PC-9 (cell line): ENCODE measurements at regions not wholly inside any gene's neighbourhood (a gene's known extent, or its start where the extent isn't known, plus 50 kb on each side); places are given as distances from the start of the nearest gene placed in this dataset.

ENCODE experiments used
- BruUV-seq: library from RNA; stranded (reverse); fragments of 400-500 nt; replicated peaks from 2 replicates; lab custom pipeline; 2021; lab: Mats Ljungman, UMichigan
- CTCF ChIA-PET: fragments of 300-600 bp; sonication (Branson Sonifier 250); formaldehyde crosslinking; loops from one replicate; lab custom pipeline; 2022; ENCODE audit warnings: antibody characterized with exemption; lab: Charles Lee
- POLR2A ChIA-PET: fragments of 300-600 bp; sonication (Branson Sonifier 250); formaldehyde crosslinking; loops from one replicate; lab custom pipeline; 2022; ENCODE audit warnings: antibody characterized with exemption; ENCODE audit not compliant: unreplicated experiment; lab: Charles Lee
- DNase-seq, 2 experiments: peaks; one replicate each; pipeline versions ENCODE4 v3.0.0 to v3.0.0-alpha.2; 2015 to 2022; ENCODE audit warnings: mixed read lengths in 1 of 2
- H2AFZ ChIP-seq: fragments of 200-600 bp; sonication (generic); 2 replicates; pipeline ENCODE4 v1.8.1; 2017; ENCODE audit warnings: antibody characterized with exemption
- H3F3A ChIP-seq: fragments of 200-600 bp; sonication (generic); 2 replicates; pipeline ENCODE4 v1.8.1; 2017; ENCODE audit warnings: antibody characterized with exemption, mild to moderate bottlenecking, low read depth; ENCODE audit not compliant: insufficient read depth
- H3K27ac ChIP-seq: fragments of 200-600 bp; sonication (generic); 2 replicates; pipeline ENCODE4 v1.6.1; 2016; ENCODE audit warnings: mixed run types
- H3K27me3 ChIP-seq: fragments of 200-600 bp; sonication (generic); 2 replicates; pipeline ENCODE4 v1.6.1; 2016; ENCODE audit warnings: low read depth, mixed run types; ENCODE audit not compliant: insufficient read depth
- H3K36me3 ChIP-seq: fragments of 200-600 bp; sonication (generic); 2 replicates; pipeline ENCODE4 v1.6.1; 2016; ENCODE audit warnings: low read depth, mixed run types
- H3K4me1 ChIP-seq: fragments of 200-600 bp; sonication (generic); replicated peaks from 2 replicates; pipeline ENCODE4 v1.6.1; 2016; ENCODE audit warnings: mixed run types; ENCODE audit not compliant: insufficient read depth
- H3K4me2 ChIP-seq: fragments of 200-600 bp; sonication (generic); 2 replicates; pipeline ENCODE4 v1.6.1; 2017; ENCODE audit warnings: mixed run types
- H3K4me3 ChIP-seq: fragments of 200-600 bp; sonication (generic); 2 replicates; pipeline ENCODE4 v1.6.1; 2016; ENCODE audit warnings: mixed run types
- H3K79me2 ChIP-seq: fragments of 200-600 bp; sonication (generic); 2 replicates; pipeline ENCODE4 v1.6.1; 2017; ENCODE audit warnings: low read depth, mixed run types
- H3K9me2 ChIP-seq: fragments of 200-600 bp; sonication (generic); 2 replicates; pipeline ENCODE4 v1.8.1; 2017; ENCODE audit warnings: mild to moderate bottlenecking; ENCODE audit not compliant: insufficient read depth
- H3K9me3 ChIP-seq: fragments of 200-600 bp; sonication (generic); 2 replicates; pipeline ENCODE4 v1.8.1; 2016; ENCODE audit warnings: low read depth; ENCODE audit not compliant: insufficient read depth
- H4K20me1 ChIP-seq: fragments of 200-600 bp; sonication (generic); 2 replicates; pipeline ENCODE4 v1.8.1; 2017; ENCODE audit not compliant: insufficient read depth
- EZH2 ChIP-seq: fragments of 200-600 bp; sonication (generic); IDR thresholded peaks from 2 replicates; pipeline ENCODE4 v1.8.0; 2017; ENCODE audit warnings: antibody characterized with exemption, low read depth
- intact Hi-C: fragments of 100-400 bp; cut with micrococcal nuclease; formaldehyde crosslinking; loops from one replicate; pipeline ENCODE4 v1.10.0; 2022; ENCODE audit not compliant: unreplicated experiment
- TF ChIP-seq, protein P1 (sequence below): fragments of 200-600 bp; sonication (generic); conservative IDR thresholded peaks from 2 replicates; pipeline ENCODE4 v1.6.1; 2017; ENCODE audit warnings: mixed run types, antibody characterized with exemption, mild to moderate bottlenecking, moderate library complexity

DNA sequence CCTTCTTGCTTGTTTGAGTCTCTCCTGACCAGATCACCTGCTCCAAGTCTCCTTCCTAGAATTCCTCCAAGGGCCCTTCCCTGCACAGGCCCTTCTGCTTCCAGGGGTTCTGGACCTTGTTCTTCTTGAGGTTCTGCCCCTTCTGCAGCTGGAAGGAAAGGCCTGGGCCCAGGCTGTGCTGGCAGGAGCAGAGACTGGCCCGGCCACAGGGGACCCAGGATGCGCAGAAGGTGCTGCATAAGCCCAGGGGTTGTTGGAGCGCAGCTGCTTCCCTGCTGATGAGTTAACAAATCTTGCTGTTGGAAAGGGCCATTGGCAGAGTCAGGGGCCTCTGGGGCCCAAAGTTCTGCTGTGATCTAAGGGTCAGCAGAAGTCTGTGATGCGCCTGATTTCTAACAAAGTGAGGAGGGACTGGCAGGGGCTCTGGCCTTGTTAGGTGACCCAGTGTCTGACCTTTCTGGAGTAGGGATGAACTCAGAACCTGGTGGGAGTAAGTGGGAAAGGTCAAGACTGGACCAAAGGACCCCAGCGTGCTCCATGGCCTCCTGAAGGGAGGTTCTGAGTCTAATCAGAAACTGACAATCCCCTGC, 509.8 kb downstream of the PTPRU start:
- CTCF ChIA-PET = no interaction called here
- intact Hi-C loops = no loop called here

DNA sequence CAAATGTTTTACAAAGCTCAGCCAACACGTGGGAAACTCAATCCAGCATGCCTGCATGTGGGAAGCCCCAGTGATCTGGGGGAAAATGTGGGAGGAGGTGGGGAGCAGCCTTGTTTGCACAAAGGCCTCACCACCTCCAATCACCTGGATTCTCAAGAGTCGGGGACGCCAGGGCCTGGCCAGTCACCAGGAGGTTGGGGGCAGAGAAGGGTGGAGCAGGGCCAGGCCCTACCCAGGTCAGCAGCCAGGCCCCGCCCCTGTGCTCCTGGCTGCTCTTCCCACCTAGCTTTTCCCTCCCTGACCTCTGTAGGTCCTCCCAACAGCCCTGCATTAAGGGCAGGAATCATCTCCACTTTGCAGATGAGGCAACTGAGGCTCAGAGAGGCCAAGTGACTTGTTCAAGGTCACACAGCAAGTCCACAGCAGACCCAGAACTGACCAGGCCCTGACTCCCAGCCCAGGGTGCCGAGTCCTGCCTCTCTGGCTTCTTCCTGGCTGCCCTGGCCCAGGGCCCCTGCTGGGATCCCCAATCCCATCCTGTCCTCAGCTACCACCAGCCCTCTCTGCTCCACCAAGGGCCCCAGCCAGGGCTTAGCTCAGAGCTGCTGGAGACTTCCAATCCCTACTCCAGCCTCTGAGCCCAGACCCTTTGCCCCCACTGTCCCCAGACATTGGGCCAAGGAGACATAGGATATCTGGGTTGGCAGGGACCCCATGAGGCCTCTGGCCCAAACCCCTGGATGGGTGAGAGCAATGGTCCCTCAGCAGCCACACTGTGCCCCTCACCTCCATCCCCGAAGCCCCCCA, 508.6 kb downstream of the PTPRU start:
- Histone ChIP-seq H3K27ac (no peak overlapping the region), H3K4me2 (no peak overlapping the region), H3F3A (no peaks in the 10 kb centered on the region), H3K4me3 (no peak overlapping the region), H2AFZ (no peak overlapping the region), H3K4me1 (no peaks in the 10 kb centered on the region), H3K27me3 (peaks cover 39% of the 10 kb centered on the region), H3K79me2 (no peaks in the 10 kb centered on the region), H3K9me3 (no peaks in the 10 kb centered on the region), H4K20me1 (no peaks in the 10 kb centered on the region), H3K36me3 (no peaks in the 10 kb centered on the region), H3K9me2 (no peaks in the 10 kb centered on the region)
- CTCF ChIA-PET = no interaction called here
- intact Hi-C loops = no loop called here
- DNase-seq = no peak
- BruUV-seq = no TSS peak
- TF ChIP-seq, protein P1, sequence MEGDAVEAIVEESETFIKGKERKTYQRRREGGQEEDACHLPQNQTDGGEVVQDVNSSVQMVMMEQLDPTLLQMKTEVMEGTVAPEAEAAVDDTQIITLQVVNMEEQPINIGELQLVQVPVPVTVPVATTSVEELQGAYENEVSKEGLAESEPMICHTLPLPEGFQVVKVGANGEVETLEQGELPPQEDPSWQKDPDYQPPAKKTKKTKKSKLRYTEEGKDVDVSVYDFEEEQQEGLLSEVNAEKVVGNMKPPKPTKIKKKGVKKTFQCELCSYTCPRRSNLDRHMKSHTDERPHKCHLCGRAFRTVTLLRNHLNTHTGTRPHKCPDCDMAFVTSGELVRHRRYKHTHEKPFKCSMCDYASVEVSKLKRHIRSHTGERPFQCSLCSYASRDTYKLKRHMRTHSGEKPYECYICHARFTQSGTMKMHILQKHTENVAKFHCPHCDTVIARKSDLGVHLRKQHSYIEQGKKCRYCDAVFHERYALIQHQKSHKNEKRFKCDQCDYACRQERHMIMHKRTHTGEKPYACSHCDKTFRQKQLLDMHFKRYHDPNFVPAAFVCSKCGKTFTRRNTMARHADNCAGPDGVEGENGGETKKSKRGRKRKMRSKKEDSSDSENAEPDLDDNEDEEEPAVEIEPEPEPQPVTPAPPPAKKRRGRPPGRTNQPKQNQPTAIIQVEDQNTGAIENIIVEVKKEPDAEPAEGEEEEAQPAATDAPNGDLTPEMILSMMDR = no peak
- TF ChIP-seq EZH2 = no peak
- POLR2A ChIA-PET = no interaction called here

More for the DNA sequence above, 509.8 kb downstream of the PTPRU start:
- Histone ChIP-seq H3K4me3 (no peak overlapping the region), H4K20me1 (no peaks in the 10 kb centered on the region), H3K9me3 (no peaks in the 10 kb centered on the region), H3K27me3 (peaks cover 26% of the 10 kb centered on the region), H3K4me2 (no peak overlapping the region), H2AFZ (no peak overlapping the region), H3K9me2 (no peaks in the 10 kb centered on the region), H3F3A (no peaks in the 10 kb centered on the region), H3K4me1 (no peaks in the 10 kb centered on the region), H3K79me2 (no peaks in the 10 kb centered on the region), H3K36me3 (no peaks in the 10 kb centered on the region), H3K27ac (no peak overlapping the region)
- no TSS peak for BruUV-seq
- no peak for DNase-seq
- TF ChIP-seq, protein P1 = no peak
- no peak for TF ChIP-seq EZH2
- POLR2A ChIA-PET = no interaction called here

DNA sequence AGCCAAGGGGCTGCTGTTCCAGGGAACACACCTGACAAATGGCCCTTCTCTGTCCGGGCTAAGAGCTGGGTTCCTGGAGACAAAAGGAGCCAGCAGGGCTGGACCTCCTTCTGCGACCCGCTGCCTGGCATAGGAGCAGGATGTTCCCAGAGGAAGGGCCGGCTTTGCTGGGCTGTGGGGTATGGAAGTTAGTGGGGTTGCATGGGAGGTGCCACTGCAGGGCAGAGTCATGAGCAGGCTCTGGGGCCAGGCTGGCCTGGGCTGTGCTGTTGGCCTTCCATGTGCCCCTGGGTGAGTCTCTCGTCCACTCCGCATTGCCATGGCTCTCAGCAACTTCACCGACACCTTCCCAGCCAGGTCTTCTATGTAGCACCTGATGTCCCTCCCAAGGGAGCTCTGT, 507.6 kb downstream of the PTPRU start:
- no peak for DNase-seq
- H3K4me1 ChIP-seq = no peaks in the 10 kb centered on the region
- no peaks in the 10 kb centered on the region for H3K79me2 ChIP-seq
- no peak overlapping the region for H3K27ac ChIP-seq
- no peak overlapping the region for H3K4me2 ChIP-seq
- no peaks in the 10 kb centered on the region for H3K9me3 ChIP-seq
- no peaks in the 10 kb centered on the region for H3K9me2 ChIP-seq
- no peaks in the 10 kb centered on the region for H4K20me1 ChIP-seq
- ChIA-PET POLR2A (no interaction called here), CTCF (no interaction called here)
- no peaks in the 10 kb centered on the region for H3F3A ChIP-seq
- H3K4me3 ChIP-seq = no peak overlapping the region
- BruUV-seq = no TSS peak
- TF ChIP-seq, protein P1 = no peak
- H3K27me3 ChIP-seq = peaks cover 46% of the 10 kb centered on the region
- H2AFZ ChIP-seq = no peak overlapping the region
- intact Hi-C loops = no loop called here
- H3K36me3 ChIP-seq = no peaks in the 10 kb centered on the region
